GM18505 (cell line): ENCODE measurements at regions not wholly inside any gene's neighbourhood (a gene's known extent, or its start where the extent isn't known, plus 50 kb on each side); places are given as distances from the start of the nearest gene placed in this dataset.
"Not testable (repeated sequence)": the region's sequence is repeated elsewhere in the genome, so short reads cannot be mapped to it uniquely, and the experiment has no call there.

Experiments
- ATAC-seq: cut with Tn5 transposase; IDR thresholded peaks from one replicate; pipeline ENCODE4 v1.9.1; 2021; ENCODE audit not compliant: unreplicated experiment
- POLR2A ChIP-seq: IDR thresholded peaks from 4 replicates; pipeline ENCODE4 v1.6.1; 2011; ENCODE audit warnings: borderline replicate concordance; ENCODE audit not compliant: insufficient read depth, insufficient read length; ENCODE audit errors: extremely low read depth

GRCh38 chr10:117762819-117763172 is 220.2 kb downstream of the EMX2 start:
- no peak for ATAC-seq
- TF ChIP-seq POLR2A: no peak

- no peak for ATAC-seq
Measured at GRCh38 chr10:117763528-117763927, 221.0 kb downstream of the EMX2 start.

GRCh38 chr10:117768333-117769042 is 225.9 kb downstream of the EMX2 start:
- ATAC-seq: no peak
- no peak for TF ChIP-seq POLR2A

More at GRCh38 chr10:117763528-117763927, 221.0 kb downstream of the EMX2 start:
- no peak for TF ChIP-seq POLR2A

GRCh38 chr10:117775526-117775925 is 233.0 kb downstream of the EMX2 start:
- ATAC-seq: no peak
- no peak for TF ChIP-seq POLR2A

GRCh38 chr10:117777222-117777621 is 234.7 kb downstream of the EMX2 start:
- ATAC-seq: not testable (repeated sequence)

GRCh38 chr10:117778241-117778640 is 235.7 kb downstream of the EMX2 start:
- ATAC-seq: no peak
- TF ChIP-seq POLR2A: no peak

- no peak for TF ChIP-seq POLR2A
- no peak for ATAC-seq
Measured at GRCh38 chr10:117780411-117780810, 237.9 kb downstream of the EMX2 start.

GRCh38 chr10:117781216-117781831 is 238.8 kb downstream of the EMX2 start:
- no peak for TF ChIP-seq POLR2A

GRCh38 chr10:117782276-117782675 is 239.7 kb downstream of the EMX2 start:
- no peak for TF ChIP-seq POLR2A
- no peak for ATAC-seq

More at GRCh38 chr10:117781216-117781831, 238.8 kb downstream of the EMX2 start:
- no peak for ATAC-seq

- no peak for ATAC-seq
- no peak for TF ChIP-seq POLR2A
Measured at GRCh38 chr10:117783698-117784395, 241.3 kb downstream of the EMX2 start.

- TF ChIP-seq POLR2A: no peak
Measured at GRCh38 chr10:117784776-117785175, 242.2 kb downstream of the EMX2 start.

GRCh38 chr10:117788911-117789310 is 246.4 kb downstream of the EMX2 start:
- TF ChIP-seq POLR2A: no peak
- ATAC-seq: no peak

More at GRCh38 chr10:117784776-117785175, 242.2 kb downstream of the EMX2 start:
- ATAC-seq: no peak

GRCh38 chr10:117790179-117790578 is 247.6 kb downstream of the EMX2 start:
- no peak for ATAC-seq
- no peak for TF ChIP-seq POLR2A

GRCh38 chr10:117790621-117791020 is 248.1 kb downstream of the EMX2 start:
- no peak for ATAC-seq
- no peak for TF ChIP-seq POLR2A
